Suppressor macrophage treated with lipopolysaccharide for 1 hour (primary cell): ENCODE measurements at regions not wholly inside any gene's neighbourhood (a gene's known extent, or its start where the extent isn't known, plus 50 kb on each side); places are given as distances from the start of the nearest gene placed in this dataset.

ENCODE experiments used
- DNase-seq, 3 donors: peaks; one replicate each; pipeline ENCODE4 v3.0.0-alpha.2; 2020 to 2022

DNA sequence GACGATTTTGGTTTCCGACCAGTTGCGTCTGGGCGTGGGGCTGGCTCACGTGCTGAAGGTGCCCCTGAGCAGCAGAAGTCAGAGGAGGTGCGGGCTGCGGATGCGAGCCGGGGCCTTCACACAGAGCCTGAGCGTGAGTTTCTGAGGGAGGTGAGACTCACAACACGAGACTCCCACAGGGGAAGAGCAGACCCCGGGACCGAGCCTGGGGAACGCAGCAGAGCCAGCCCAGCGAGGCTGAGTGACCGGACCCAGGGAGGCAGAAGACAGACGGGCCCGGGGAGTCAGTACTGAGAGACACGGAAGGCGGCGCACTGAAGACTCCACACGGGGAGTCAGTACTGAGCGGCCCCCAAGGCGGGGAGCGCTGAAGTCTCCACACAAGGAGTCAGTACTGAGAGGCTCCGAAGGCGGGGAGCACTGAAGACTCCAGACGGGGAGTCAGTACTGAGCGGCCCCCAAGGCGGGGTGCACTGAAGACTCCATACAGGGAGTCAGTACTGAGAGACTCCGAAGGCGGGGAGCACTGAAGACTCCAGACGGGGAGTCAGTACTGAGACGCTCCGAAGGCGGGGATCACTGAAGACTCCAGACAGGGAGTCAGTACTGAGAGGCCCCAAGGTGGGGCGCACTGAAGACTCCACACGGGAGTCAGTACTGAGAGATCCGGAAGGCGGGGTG, 77.8 kb downstream of the DLL1 start:
- DNase-seq: no peak

GRCh38 chr6:170212051-170212756, 78.7 kb downstream of the DLL1 start:
- no peak for DNase-seq

GRCh38 chr6:170211404-170212025, 79.4 kb downstream of the DLL1 start:
- DNase-seq: no peak

- no peak for DNase-seq
Observed at GRCh38 chr6:170210651-170211403, 80.1 kb downstream of the DLL1 start.

DNA sequence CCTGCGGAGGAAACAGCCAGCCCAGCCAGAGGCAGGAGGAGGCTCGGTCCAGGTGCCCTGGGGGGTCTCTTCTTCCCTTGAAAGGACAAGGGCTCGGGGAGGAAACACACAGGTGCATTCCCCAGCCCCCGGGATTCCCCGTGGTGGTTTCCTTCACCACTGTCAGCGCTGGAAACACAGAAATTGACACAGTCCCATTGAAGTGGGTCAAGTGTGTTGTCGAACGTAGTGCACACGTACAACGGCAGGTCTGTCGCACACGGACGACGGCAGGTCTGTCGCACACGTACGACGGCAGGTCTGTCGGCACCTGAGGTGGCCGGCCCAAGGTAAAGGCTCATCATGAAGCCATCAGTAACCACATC, 80.9 kb downstream of the DLL1 start:
- DNase-seq: no peak

- DNase-seq: no peak
Observed at GRCh38 chr6:170209354-170210025, 81.4 kb downstream of the DLL1 start.

DNA sequence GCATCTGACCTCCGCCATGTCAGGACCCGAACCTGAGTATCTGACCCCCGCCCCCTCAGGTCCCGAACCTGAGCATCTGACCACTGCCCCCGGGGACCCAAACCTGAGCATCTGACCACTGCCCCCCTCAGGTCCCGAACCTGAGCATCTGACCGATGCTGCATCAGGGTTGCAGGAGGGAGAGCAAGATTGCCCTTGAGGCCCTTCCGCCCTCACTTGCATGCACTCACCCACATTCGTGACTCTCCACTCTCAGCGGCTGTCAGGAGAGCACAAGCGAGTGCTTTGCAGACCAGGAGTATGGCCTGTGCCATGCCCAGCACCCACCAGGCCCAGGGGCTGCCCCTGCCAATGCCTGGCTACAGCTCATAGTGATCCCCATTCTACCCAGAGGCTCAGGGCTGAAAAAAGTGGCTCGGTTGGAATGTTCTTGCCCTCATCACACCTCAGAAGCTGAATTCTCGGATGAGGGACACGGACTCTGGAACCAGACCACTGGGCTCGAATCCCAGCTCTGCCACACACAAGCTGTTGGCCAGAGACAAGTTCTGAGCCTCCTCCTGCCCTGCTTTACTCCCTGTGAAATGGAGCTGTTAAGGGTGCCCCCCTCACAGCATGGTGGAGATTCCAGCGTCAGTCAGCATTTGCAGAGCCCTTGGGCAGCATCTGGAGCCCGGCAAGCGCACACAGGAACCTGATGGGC, 82.1 kb downstream of the DLL1 start:
- no peak for DNase-seq

GRCh38 chr6:170208182-170208601, 82.7 kb downstream of the DLL1 start:
- no peak for DNase-seq

- no peak for DNase-seq
Observed at GRCh38 chr6:170207586-170208181, 83.2 kb downstream of the DLL1 start.

DNA sequence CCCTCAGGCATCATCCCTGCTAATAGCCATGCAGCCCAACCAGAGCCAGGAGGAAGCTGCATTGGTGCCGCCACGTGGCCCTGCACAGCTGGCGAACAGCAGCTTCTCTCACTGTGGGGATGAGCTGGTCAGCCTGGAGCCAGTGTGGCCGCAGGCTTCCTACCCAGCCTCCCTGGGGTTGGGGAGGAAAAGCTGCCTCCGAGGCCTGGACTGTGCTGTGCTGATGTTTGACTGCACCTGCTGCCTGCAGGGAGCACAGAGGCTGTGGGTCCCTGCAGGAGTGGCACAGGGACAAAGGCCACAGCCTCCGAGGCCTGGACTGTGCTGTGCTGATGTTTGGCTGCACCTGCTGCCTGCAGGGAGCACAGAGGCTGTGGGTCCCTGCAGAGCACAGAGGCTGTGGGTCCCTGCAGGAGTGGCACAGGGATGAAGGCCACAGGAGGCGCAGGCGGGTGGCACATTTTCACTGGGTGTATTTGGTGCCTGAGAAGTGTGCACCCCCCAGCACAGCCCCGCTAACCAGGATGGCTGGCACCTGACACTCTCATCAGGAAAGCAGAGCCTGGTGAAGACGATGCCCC, 83.9 kb downstream of the DLL1 start:
- no peak for DNase-seq

DNA sequence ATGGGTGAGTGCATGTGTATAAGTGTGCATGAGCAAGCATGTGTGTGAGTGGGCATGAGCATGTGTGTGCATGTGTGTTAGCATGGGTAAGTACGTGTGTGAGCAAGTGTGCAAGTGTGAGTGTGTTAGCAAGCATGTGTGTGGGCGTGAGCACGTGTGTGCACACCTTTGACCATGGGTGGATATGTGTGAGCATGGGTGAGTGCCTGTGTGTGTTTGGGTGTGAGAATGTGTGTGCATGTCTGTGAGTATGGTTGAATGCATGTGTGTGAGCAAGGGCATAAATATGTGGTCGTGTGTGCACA, 84.6 kb downstream of the DLL1 start:
- DNase-seq: no peak

- no peak for DNase-seq
Observed at GRCh38 chr6:170205534-170206316, 85.2 kb downstream of the DLL1 start.

GRCh38 chr6:170205126-170205525, 85.8 kb downstream of the DLL1 start:
- DNase-seq: no peak

DNA sequence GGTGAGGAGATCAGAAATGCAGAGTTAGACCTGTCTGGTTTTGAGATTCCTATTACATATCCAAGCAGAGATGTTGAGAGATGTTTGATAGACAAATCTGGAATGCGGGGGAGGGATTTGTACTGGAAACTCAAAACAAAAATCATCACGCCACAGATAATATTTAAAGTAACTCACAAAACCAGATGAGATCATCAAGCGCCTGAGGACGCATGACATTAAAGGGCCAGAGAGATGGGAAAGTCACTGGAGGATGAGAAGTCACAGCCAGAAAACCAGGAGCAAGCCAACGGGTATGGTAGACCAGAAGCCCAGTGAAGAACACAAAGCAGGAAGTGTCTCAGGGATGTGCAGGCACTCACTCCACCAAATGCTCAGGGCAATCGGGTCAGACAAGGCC, 87.7 kb downstream of the DLL1 start:
- no peak for DNase-seq

GRCh38 chr6:170202416-170203135, 88.3 kb downstream of the DLL1 start:
- DNase-seq: no peak

DNA sequence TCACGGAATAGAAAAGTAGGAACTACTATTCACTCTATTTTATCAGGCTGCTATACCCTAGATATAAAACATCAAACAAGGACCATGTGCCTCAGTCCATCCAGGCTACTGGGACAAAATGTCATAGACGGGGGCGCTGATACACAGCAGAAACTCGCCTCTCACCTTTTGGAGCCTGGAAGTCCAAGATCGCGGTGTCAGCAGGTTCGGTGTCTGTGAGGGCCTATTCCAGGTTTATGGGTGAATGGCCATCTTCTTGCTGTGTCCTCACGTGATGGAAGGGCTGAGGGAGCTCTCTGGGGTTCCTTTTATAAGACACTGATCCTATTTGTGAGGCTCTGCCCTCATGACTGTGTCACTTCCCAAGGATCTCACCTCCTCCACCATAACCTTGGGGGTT, 89.5 kb downstream of the DLL1 start:
- no peak for DNase-seq

DNA sequence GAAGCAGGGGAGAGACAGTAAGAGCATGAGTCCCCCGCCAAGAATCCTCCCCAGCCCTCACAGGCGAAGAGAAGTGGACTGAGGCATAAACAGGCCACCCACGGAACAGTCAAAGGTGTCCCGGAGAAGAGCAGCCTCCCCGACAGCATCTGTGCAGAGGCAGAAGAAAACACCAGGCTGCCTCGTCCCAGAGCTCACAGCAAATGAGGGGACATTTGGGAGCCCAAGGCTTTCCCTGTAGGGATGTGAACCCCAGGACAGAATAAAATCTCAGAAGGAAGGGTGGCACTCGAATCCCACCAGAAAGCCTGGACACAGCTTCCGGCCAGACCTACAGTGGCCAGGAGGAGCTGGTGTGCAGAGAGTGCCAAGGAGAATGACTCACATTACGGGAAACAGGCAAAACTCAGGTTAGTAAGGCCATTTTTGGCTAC, 90.4 kb downstream of the DLL1 start:
- DNase-seq: no peak

GRCh38 chr6:170199716-170200115, 91.2 kb downstream of the DLL1 start:
- no peak for DNase-seq

DNA sequence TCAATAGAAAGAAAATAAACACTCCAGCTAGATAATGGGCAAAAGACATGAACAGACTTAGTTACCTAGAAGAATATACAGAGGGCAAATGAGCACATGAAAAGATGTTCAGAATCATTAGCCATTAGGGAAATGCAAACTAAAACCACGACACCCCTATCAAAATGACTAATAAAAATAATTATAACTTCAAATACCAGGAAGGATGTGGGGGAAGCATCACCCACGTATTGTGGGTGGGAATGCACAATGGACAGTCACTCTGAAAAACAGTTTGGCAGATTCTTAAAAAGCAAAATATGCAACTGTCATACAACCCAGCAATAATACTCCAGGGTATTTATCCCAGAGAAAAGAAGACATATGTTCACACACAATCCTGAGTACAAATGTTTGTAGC, 92.6 kb downstream of the DLL1 start:
- peak in 2 of 3 donors; percentile 44 to 45 for DNase-seq

GRCh38 chr6:170193326-170193821, 97.5 kb downstream of the DLL1 start:
- no peak for DNase-seq
